ENCODE measurements at regions not wholly inside any gene's neighbourhood (a gene's known extent, or its start where the extent isn't known, plus 50 kb on each side); places are given as distances from the start of the nearest gene placed in this dataset.
"Not testable (repeated sequence)": the region's sequence is repeated elsewhere in the genome, so short reads cannot be mapped to it uniquely, and the experiment has no call there.

- CTCF ChIA-PET = no interaction called here
- no peaks in the 10 kb centered on the region for H3K36me3 Mint-ChIP-seq
- peaks cover 5% of the 10 kb centered on the region for H3K9me3 Mint-ChIP-seq
- H3K27me3 Mint-ChIP-seq = no peaks in the 10 kb centered on the region
- no peak overlapping the region for H3K27ac Mint-ChIP-seq
- DNase-seq = no peak
- no peaks in the 10 kb centered on the region for H3K4me1 Mint-ChIP-seq
- H3K4me3 Mint-ChIP-seq = no peak overlapping the region
These were observed 483.2 kb upstream of the SGO1 start for GRCh38 chr3:20669184-20669583.

GRCh38 chr3:20668411-20668810, 482.4 kb upstream of the SGO1 start:
- CTCF ChIA-PET = no interaction called here
- Mint-ChIP-seq H3K36me3 (no peaks in the 10 kb centered on the region), H3K4me1 (no peaks in the 10 kb centered on the region), H3K9me3 (peaks cover 4% of the 10 kb centered on the region), H3K27ac (no peak overlapping the region), H3K27me3 (no peaks in the 10 kb centered on the region), H3K4me3 (no peak overlapping the region)
- no peak for DNase-seq

DNA sequence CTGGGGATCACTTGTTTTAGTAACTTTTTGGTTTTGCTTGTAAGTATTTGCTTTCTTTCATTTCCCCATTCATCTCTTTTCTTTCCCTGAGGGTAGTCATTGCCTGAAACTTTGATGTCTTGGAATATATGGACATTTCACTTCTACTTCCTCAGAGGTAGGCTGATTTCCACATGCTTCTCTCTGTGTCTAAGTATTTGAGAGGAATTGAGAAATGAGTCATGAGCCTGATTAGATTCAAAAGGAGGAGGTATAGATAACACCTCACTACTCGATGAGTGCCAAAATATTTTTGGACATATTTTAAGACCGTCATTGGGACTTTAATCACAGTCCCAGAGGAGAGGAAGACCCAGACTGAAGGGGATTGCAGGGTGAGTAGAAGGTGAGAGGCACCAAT, 480.1 kb upstream of the SGO1 start:
- H3K27ac Mint-ChIP-seq = no peak overlapping the region
- no peak for DNase-seq
- CTCF ChIA-PET = no interaction called here
- no peak overlapping the region for H3K4me3 Mint-ChIP-seq
- H3K36me3 Mint-ChIP-seq = no peaks in the 10 kb centered on the region
- no peaks in the 10 kb centered on the region for H3K27me3 Mint-ChIP-seq
- H3K4me1 Mint-ChIP-seq = no peaks in the 10 kb centered on the region
- peaks cover 2% of the 10 kb centered on the region for H3K9me3 Mint-ChIP-seq

- DNase-seq = no peak
- Mint-ChIP-seq H3K36me3 (no peaks in the 10 kb centered on the region), H3K9me3 (peaks cover 14% of the 10 kb centered on the region), H3K27me3 (no peaks in the 10 kb centered on the region), H3K4me1 (no peaks in the 10 kb centered on the region), H3K27ac (no peak overlapping the region), H3K4me3 (no peak overlapping the region)
- CTCF ChIA-PET = no interaction called here
These were observed 472.5 kb upstream of the SGO1 start for GRCh38 chr3:20658491-20658890.

DNA sequence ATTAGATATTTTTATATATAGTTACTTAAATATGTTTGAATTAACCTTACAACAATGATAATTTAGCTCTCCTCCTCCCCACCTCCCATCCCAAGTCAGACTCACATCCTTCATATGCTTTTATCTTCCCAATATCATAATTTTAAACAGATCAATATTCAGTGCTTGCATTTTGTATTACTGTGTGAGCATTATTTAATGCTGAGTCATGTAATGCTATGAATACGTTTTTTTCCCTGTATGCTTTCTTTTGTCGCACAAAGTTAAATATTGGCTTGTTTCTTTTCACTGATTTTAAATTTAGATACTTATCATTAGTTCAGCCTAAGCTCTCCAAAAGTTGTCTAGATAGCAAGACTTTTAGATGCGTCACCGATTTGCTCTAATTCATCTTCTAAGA, 471.6 kb upstream of the SGO1 start:
- Mint-ChIP-seq H3K9me3 (peaks cover 14% of the 10 kb centered on the region), H3K36me3 (no peaks in the 10 kb centered on the region), H3K27ac (no peak overlapping the region), H3K4me3 (no peak overlapping the region), H3K4me1 (no peaks in the 10 kb centered on the region), H3K27me3 (no peaks in the 10 kb centered on the region)
- CTCF ChIA-PET = no interaction called here
- no peak for DNase-seq

DNA sequence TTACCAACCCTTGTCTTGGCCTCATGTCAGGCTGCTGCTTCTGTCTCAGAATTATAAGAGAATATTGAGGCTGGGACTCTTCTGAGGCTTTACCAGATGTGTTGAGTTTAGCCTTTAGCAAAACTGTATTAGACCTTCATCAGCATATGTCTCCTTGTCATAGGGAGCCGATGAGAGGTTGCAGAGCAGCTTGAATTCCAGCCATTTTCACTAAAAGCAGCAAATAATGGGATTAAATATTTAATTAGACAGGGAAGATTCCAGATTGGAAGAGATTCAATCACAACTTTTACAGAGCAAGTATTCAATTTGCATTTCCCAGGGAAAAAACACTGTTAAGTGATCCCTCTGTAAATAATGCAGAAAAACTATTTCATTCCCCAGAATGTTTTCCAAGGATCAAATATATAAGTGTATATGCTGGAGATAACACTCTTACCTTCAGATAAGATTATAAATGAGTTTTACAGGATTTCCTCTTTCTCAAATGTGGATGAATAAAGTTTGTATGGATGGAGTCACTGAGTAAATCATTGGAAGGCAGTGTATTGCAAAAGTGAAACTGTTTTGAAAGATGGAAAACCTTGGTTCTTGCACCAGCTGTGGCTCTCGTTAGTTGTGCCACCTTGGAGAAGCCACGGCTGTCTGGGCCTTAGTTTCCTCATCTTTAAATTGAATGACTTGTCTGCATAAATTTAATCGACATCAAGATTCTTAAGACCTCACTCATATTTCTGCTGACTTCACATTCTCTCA, 466.4 kb upstream of the SGO1 start:
- Mint-ChIP-seq H3K27me3 (no peaks in the 10 kb centered on the region), H3K27ac (no peak overlapping the region), H3K36me3 (no peaks in the 10 kb centered on the region), H3K4me3 (no peak overlapping the region), H3K9me3 (peaks cover 15% of the 10 kb centered on the region), H3K4me1 (no peaks in the 10 kb centered on the region)
- CTCF ChIA-PET = no interaction called here
- DNase-seq = no peak

GRCh38 chr3:20648921-20649381, 462.9 kb upstream of the SGO1 start:
- Mint-ChIP-seq H3K27me3 (no peaks in the 10 kb centered on the region), H3K4me1 (no peaks in the 10 kb centered on the region)
- CTCF ChIA-PET = no interaction called here

DNA sequence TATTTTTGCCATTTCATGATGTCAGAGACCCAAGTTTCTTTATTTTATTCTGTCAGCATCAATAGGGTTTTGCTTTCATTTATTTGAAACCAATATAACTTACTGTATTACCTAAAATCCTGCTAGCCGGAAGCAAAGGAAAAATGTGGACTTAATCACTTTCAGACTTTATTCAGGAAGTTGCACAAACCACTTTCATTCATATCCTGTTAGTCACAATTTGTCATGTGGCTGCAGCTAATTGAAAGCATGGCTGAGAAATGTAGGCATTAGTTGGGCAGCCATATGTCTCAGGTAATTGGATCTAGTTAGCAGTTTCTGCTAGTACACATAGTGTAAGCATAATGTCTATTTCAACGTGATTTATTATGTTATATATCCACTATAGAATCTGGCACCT, 462.3 kb upstream of the SGO1 start:
- CTCF ChIA-PET = no interaction called here
- no peak for DNase-seq

More at GRCh38 chr3:20648921-20649381, 462.9 kb upstream of the SGO1 start:
- Mint-ChIP-seq H3K36me3 (no peaks in the 10 kb centered on the region), H3K27ac (no peak overlapping the region), H3K9me3 (peaks cover 8% of the 10 kb centered on the region), H3K4me3 (no peak overlapping the region)
- no peak for DNase-seq

GRCh38 chr3:20646425-20646824, 460.4 kb upstream of the SGO1 start:
- no peak overlapping the region for H3K4me3 Mint-ChIP-seq
- H3K36me3 Mint-ChIP-seq = no peaks in the 10 kb centered on the region

More for the DNA sequence above, 462.3 kb upstream of the SGO1 start:
- Mint-ChIP-seq H3K27ac (no peak overlapping the region), H3K27me3 (no peaks in the 10 kb centered on the region), H3K36me3 (no peaks in the 10 kb centered on the region), H3K4me1 (no peaks in the 10 kb centered on the region), H3K9me3 (peaks cover 8% of the 10 kb centered on the region), H3K4me3 (no peak overlapping the region)

GRCh38 chr3:20645340-20645739, 459.3 kb upstream of the SGO1 start:
- CTCF ChIA-PET = no interaction called here
- DNase-seq = no peak
- Mint-ChIP-seq H3K36me3 (no peaks in the 10 kb centered on the region), H3K4me1 (no peaks in the 10 kb centered on the region), H3K27ac (no peak overlapping the region), H3K27me3 (no peaks in the 10 kb centered on the region), H3K9me3 (peaks cover 6% of the 10 kb centered on the region), H3K4me3 (no peak overlapping the region)

More at GRCh38 chr3:20646425-20646824, 460.4 kb upstream of the SGO1 start:
- Mint-ChIP-seq H3K27ac (no peak overlapping the region), H3K4me1 (no peaks in the 10 kb centered on the region), H3K9me3 (peaks cover 8% of the 10 kb centered on the region), H3K27me3 (no peaks in the 10 kb centered on the region)
- no peak for DNase-seq
- CTCF ChIA-PET = no interaction called here

- no peaks in the 10 kb centered on the region for H3K27me3 Mint-ChIP-seq
- H3K4me1 Mint-ChIP-seq = no peaks in the 10 kb centered on the region
- no peak overlapping the region for H3K27ac Mint-ChIP-seq
- CTCF ChIA-PET = no interaction called here
- no peak overlapping the region for H3K4me3 Mint-ChIP-seq
- no peaks in the 10 kb centered on the region for H3K36me3 Mint-ChIP-seq
- no peaks in the 10 kb centered on the region for H3K9me3 Mint-ChIP-seq
- no peak for DNase-seq
These were observed 451.7 kb upstream of the SGO1 start for GRCh38 chr3:20637729-20638128.

- Mint-ChIP-seq H3K4me3 (no peak overlapping the region), H3K9me3 (peaks cover 18% of the 10 kb centered on the region), H3K27me3 (no peaks in the 10 kb centered on the region), H3K27ac (no peak overlapping the region), H3K4me1 (no peaks in the 10 kb centered on the region), H3K36me3 (no peaks in the 10 kb centered on the region)
- DNase-seq = no peak
- CTCF ChIA-PET = no interaction called here
These were observed 436.3 kb upstream of the SGO1 start for GRCh38 chr3:20622304-20622703.

DNA sequence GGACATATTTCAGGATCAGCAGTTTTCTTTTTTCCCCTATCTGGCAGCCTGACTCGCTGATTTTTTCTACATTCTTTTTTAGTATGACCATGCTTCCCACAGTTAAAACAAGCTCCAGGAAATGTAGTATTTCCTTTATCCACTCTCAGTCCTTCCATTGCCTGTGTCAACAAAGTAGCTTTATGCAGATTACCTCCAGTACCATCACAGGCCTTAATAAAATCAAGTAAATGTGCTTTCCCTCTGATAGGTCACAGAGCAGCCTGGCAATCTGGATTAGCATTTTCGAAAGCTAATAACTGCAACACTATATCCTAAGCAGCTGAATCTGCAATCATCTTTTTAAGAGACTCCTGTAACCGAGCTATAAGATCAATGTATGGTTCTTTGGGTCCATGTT, 432.6 kb upstream of the SGO1 start:
- DNase-seq, H3K27me3 Mint-ChIP-seq, H3K27ac Mint-ChIP-seq, H3K36me3 Mint-ChIP-seq, H3K4me3 Mint-ChIP-seq, H3K4me1 Mint-ChIP-seq, CTCF ChIA-PET: not testable (repeated sequence)
- peaks cover 23% of the 10 kb centered on the region for H3K9me3 Mint-ChIP-seq

- CTCF ChIA-PET, H3K27ac Mint-ChIP-seq, H3K36me3 Mint-ChIP-seq, DNase-seq, H3K4me3 Mint-ChIP-seq, H3K4me1 Mint-ChIP-seq, H3K27me3 Mint-ChIP-seq: not testable (repeated sequence)
- H3K9me3 Mint-ChIP-seq = peaks cover 23% of the 10 kb centered on the region
These were observed 432.2 kb upstream of the SGO1 start for GRCh38 chr3:20618181-20618580.

GRCh38 chr3:20615982-20616381, 430.0 kb upstream of the SGO1 start:
- H3K36me3 Mint-ChIP-seq, CTCF ChIA-PET, H3K4me1 Mint-ChIP-seq, H3K27ac Mint-ChIP-seq, DNase-seq, H3K27me3 Mint-ChIP-seq, H3K4me3 Mint-ChIP-seq: not testable (repeated sequence)
- H3K9me3 Mint-ChIP-seq = peaks cover 27% of the 10 kb centered on the region

Measured in activated naive CD4-positive, alpha-beta T cell treated with anti-CD3 and anti-CD28 coated beads, Interleukin-2, amount 10 ng/mL, durations not matched to agents 7 days and 5 days (primary cell).